NCI-H1105 (cell line): ENCODE measurements at regions not wholly inside any gene's neighbourhood (a gene's known extent, or its start where the extent isn't known, plus 50 kb on each side); places are given as distances from the start of the nearest gene placed in this dataset.

Experiments
- DNase-seq: peaks from one replicate; lab custom pipeline; 2025; lab: John Stamatoyannopoulos, UW

DNA sequence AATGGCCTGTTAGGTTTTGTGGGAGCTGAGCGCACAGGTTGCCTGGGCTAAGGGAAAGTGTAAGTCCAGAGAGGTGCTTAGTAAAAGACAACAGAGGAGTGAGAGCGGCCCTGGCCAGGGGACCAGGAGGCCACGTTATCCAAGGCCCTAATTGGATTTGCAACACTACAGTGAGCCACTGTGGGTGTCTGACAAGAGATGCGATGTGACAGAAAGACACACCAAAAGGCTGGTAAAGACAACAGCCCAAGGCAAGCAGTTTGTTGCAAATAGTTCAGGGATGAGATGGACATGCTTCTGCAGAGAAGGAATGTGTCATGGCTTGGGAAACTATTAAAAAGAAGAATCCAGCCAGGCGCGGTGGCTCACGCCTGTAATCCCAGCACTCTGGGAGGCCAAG is 162.7 kb upstream of the KIT start:
- DNase-seq, result no peak

DNA sequence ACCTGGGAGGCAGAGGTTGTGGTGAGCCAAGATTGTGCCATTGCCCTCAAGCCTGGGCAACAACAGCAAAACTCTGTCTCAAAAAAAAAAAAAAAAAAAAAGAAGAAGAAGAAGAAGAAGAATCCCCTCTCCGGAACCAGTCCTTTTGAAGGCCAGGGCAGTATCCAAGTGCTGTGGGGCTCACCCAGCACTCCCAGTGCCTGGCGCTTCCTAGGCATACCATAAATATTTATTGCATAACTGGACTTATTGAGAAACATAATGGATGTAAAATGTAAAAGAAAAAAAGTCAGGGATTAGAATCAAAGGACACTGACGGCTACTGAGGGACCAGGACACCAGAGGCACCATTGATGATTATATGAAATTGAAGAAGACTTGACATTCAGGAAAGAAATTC is 162.1 kb upstream of the KIT start:
- no peak for DNase-seq

GRCh38 chr4:54496412-54496811 is 161.3 kb upstream of the KIT start:
- DNase-seq, result no peak

GRCh38 chr4:54497947-54498346 is 159.8 kb upstream of the KIT start:
- no peak for DNase-seq

DNA sequence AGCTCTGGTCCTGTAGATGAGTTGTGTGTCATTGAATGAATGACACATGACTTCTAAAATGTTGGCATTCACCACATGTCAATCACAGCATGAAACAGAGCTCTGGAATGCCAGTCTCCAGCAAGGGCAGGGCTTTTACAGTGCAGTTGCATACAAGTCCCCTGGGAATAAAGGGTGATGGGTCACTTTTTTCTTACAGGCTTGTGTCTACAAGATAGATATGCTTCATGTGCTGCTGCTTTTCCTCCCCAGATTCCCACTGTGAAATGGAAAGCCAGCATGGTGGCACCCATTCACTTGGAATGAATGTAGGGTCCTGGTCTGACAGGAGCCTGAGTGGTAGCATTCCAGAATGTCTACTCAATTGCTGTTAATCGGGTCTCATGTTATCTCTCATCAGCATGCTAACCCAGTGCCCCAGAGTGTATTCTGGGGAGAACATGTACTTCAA is 159.1 kb upstream of the KIT start:
- no peak for DNase-seq

- no peak for DNase-seq
Measured at GRCh38 chr4:54499308-54500074, 158.3 kb upstream of the KIT start.

DNA sequence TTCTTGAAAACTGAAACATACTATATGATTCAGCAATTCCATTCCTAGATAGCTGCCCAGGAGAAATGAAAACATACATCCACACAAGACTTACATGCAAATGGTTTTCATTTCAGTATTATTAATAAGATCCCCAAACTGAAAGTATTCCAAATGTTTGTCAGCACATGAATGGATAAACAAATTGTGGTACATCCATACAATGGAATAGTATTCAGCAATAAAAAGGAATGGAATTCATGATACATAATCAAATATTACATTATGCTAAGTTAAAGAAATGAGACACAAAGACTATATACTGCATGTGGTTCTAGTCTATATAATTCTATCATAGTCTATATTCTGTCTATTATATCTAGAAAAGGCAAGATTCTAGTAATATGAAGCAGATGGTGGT is 152.4 kb upstream of the KIT start:
- DNase-seq, result no peak

DNA sequence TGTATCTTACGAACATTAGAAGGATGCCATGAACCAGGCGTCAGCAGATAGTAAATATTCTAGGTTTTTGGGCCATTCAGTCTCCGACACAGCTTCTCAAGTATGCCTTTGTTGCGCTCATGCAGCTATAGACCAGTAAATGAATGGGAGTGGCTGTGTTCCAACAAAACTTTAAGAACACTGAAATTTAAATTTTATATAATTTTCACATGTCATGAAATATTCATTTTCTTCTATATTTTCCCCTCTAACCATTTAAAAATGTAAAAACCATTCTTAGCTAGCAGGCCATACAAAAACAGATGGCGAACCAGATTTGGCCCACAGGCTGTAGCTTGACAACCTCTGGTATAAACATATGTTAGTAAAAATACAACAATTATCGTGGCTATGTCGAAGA is 151.8 kb upstream of the KIT start:
- no peak for DNase-seq

DNA sequence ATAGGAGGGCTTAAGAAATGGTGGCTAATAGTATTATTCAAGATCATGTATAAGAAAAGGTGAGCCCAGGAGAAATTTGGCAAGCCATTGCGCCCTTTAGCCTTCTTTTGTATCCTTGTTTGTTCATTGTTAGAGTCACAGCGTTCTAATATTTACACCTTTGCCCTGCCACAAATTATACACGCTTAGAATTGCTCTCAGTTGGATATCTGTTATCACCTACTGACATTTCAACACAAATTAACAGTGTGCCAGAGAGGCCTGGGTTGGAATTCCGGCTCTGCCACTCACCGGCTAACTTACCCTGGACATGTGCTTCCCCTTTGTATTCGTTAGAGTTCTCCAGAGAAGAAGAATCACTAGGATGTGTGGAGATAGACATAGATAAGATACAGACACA is 148.7 kb upstream of the KIT start:
- no peak for DNase-seq

DNA sequence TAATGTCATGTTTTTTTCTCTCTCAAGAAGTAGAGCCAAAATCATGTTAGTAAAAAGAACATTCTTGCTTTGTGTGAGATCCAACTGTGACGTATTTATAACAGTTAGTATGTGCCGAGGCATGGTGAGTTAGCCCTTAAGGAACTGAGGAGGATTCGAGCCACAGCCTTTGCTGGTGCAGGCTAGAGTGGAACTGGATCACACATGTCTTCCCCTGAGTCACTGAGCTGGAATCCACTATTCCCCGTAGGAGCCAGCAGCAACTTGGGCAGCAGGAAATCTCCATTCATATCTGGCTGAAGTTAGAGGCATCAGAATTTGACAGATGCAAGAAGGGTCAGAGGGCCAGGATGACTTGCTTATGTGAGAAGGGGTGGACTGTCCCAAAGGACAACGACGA is 144.6 kb upstream of the KIT start:
- no peak for DNase-seq

- DNase-seq, result no peak
Measured at GRCh38 chr4:54513741-54514140, 144.0 kb upstream of the KIT start.

DNA sequence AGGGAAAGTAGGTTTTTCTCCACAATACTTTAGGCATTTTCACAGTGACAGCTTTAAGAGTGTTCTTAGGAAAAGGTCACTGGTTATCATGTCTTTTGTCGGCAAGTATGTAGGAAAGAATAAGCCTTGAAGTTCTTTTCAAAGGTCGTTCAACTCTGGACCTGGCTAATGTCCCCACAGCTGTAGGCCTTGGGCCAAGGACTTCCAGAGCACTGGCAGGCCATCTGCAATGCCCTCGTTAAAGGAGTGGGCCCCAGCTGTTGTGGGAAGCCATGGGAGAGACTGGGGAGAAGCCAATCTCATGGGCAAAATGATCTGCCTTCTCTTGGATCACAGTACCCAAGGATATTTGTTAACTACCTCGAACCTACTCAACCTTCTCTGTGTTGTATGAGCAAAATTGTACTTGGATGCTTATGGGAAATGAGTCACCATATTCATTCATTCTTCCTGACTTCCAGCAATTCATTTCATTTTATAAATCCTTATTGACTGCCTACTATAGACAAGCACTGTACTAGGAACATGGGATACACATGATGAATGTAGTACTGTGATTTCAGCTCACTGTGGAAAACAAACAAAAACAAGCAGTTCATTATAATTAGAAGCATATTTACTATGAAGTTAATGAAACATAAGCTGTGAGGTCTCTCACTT is 141.1 kb upstream of the KIT start:
- no peak for DNase-seq

- DNase-seq, result no peak
Measured at GRCh38 chr4:54517781-54518444, 139.8 kb upstream of the KIT start.

DNA sequence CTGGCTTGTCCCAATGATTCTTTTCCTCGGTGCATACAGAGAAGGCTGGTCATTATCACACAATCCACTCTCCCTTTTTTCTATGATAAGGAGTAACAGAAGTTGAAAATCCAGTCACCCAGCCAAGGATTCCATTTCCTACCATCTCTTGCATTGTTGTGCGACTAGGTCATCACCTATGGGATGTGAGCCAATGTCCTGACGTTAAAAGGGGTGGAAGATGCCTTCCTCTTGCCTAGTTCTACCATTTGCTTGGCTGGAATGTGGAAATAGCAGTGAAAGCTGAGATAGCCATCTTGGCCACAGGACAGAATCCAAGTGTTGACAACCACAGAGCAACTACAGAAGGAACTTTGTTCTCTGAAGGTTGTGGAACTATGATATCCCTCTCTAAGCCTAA is 132.2 kb upstream of the KIT start:
- DNase-seq, result no peak

- no peak for DNase-seq
Measured at GRCh38 chr4:54526560-54526959, 131.2 kb upstream of the KIT start.

GRCh38 chr4:54527532-54527931 is 130.2 kb upstream of the KIT start:
- no peak for DNase-seq

GRCh38 chr4:54539500-54540029 is 118.2 kb upstream of the KIT start:
- DNase-seq, result no peak

- DNase-seq, result no peak
Measured at GRCh38 chr4:54540931-54541330, 116.8 kb upstream of the KIT start.

GRCh38 chr4:54541426-54542118 is 116.2 kb upstream of the KIT start:
- no peak for DNase-seq

DNA sequence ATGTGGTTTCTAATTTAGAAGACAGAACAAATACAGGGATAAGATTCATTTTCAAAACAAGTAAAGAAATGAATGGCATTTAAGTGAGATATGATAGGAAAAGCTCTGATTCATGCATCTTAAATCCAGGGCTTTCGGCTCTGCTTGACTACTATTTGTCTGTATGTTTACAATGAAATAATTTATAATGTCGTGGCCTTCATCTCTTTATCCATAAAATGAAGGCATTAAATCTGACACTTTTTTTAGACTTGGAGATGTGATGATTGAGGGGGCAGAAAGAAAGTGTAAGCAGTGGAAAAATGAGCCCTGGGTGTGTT is 115.7 kb upstream of the KIT start:
- DNase-seq, result no peak

- no peak for DNase-seq
Measured at GRCh38 chr4:54542540-54543041, 115.2 kb upstream of the KIT start.

DNA sequence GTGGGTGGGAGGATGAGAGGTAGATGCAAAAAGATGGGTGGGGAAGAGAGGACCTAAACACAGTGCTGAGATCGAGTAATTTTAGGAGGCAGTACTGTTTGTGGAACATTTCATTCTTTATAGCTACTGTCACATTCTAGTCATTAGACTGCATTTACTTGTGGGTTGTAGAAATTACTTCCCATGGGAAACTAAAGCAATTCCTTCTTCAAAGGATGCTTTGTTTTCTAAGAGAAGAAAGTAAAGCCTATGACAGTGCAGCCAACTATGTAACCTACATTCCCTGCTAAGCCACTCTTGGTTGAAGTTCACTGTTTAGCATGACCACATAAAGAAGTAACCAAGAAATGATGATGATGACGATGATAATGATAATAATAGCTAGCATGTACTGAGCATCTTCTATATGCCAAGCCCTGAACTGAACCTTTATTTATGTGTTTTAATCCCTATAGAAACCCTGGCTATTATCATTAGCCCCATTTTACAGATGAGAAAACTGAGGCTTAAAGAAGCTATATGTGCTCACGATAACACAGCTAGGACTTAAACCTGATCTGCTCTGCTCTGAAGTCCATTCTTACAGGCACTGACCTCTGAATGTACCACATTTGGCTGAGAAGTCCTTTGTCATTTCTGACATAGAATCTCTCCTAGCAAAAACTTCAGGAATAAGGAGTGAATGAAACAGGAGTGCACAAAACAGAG is 114.5 kb upstream of the KIT start:
- DNase-seq, result no peak
